IMR-90 (cell line): ENCODE measurements at regions not wholly inside any gene's neighbourhood (a gene's known extent, or its start where the extent isn't known, plus 50 kb on each side); places are given as distances from the start of the nearest gene placed in this dataset.

Experiments
- ATAC-seq: fragments of 200-7000 bp; cut with Tn5 transposase; 2 replicates; pipeline ENCODE4 v1.9.1; 2020; ENCODE audit warnings: low read depth, mild to moderate bottlenecking, moderate library complexity
- BruUV-seq: library from RNA; stranded (reverse); fragments of 400-500 nt; replicated peaks from 2 replicates; lab custom pipeline; 2021; lab: Mats Ljungman, UMichigan
- CTCF ChIA-PET: fragments of 300-600 bp; formaldehyde crosslinking; extraction: SDS; loops from one replicate; lab custom pipeline; 2021; ENCODE audit warnings: antibody characterized with exemption; lab: Yijun Ruan, JAX
- POLR2A ChIA-PET: fragments of 300-600 bp; sonication (Branson Sonifier 250); formaldehyde crosslinking; loops from one replicate; lab custom pipeline; 2022; ENCODE audit warnings: antibody characterized with exemption; ENCODE audit not compliant: unreplicated experiment; lab: Charles Lee
- DNase-seq: peaks from one replicate; pipeline ENCODE4 v3.0.0; 2013
- H2AFZ ChIP-seq: replicated peaks from 2 replicates; pipeline ENCODE3; 2013; ENCODE audit warnings: low read length, mild to moderate bottlenecking; ENCODE audit not compliant: poor library complexity
- H2AK5ac ChIP-seq: 2 replicates; pipeline ENCODE4 v1.6.1; 2013; ENCODE audit warnings: low read depth, low read length, inconsistent platforms
- H2AK9ac ChIP-seq: replicated peaks from 2 replicates; pipeline ENCODE3; 2013; ENCODE audit warnings: mild to moderate bottlenecking, low read depth, low read length, moderate library complexity; ENCODE audit not compliant: poor library complexity
- H2BK120ac ChIP-seq: 2 replicates; pipeline ENCODE4 v1.6.1; 2013; ENCODE audit warnings: low read depth, low read length, inconsistent platforms
- H2BK15ac ChIP-seq: 3 replicates; pipeline ENCODE4 v1.6.1; 2013; ENCODE audit warnings: low read depth, low read length, inconsistent platforms
- H2BK20ac ChIP-seq: 2 replicates; pipeline ENCODE4 v1.6.1; 2013; ENCODE audit warnings: low read depth, mild to moderate bottlenecking, inconsistent platforms, low read length, moderate library complexity
- H2BK5ac ChIP-seq: 2 replicates; pipeline ENCODE4 v1.6.1; 2013; ENCODE audit warnings: mild to moderate bottlenecking, low read depth, low read length, inconsistent platforms; ENCODE audit not compliant: poor library complexity, severe bottlenecking
- H3K14ac ChIP-seq: replicated peaks from 2 replicates; pipeline ENCODE4 v1.6.1; 2013; ENCODE audit warnings: low read depth, low read length, inconsistent platforms
- H3K18ac ChIP-seq: 2 replicates; pipeline ENCODE4 v1.6.1; 2013; ENCODE audit warnings: low read depth, low read length, control low read depth
- H3K23ac ChIP-seq: 2 replicates; pipeline ENCODE4 v1.6.1; 2013; ENCODE audit warnings: low read depth, low read length, inconsistent platforms
- H3K27ac ChIP-seq: 2 replicates; pipeline ENCODE4 v1.5.1; 2013; ENCODE audit warnings: mild to moderate bottlenecking, control low read depth, low read length; ENCODE audit not compliant: insufficient read depth
- H3K27me3 ChIP-seq: 2 replicates; pipeline ENCODE4 v1.6.1; 2013; ENCODE audit warnings: low read length; ENCODE audit not compliant: control insufficient read depth, insufficient read depth
- H3K36me3 ChIP-seq: 2 replicates; pipeline ENCODE4 v1.6.1; 2013; ENCODE audit warnings: low read length, mixed read lengths; ENCODE audit not compliant: control insufficient read depth, insufficient read depth
- H3K4ac ChIP-seq: 2 replicates; pipeline ENCODE4 v1.6.1; 2013; ENCODE audit warnings: low read depth, low read length, inconsistent platforms
- H3K4me1 ChIP-seq: 2 replicates; pipeline ENCODE4 v1.6.1; 2013; ENCODE audit warnings: low read length, mixed read lengths; ENCODE audit not compliant: control insufficient read depth, insufficient read depth
- H3K4me2 ChIP-seq: 2 replicates; pipeline ENCODE4 v1.6.1; 2013; ENCODE audit warnings: low read depth, mild to moderate bottlenecking, control low read depth, low read length, moderate library complexity
- H3K4me3 ChIP-seq: 2 replicates; pipeline ENCODE4 v1.5.1; 2013; ENCODE audit warnings: low read depth, mild to moderate bottlenecking, control low read depth, low read length, moderate library complexity; ENCODE audit not compliant: insufficient read depth
- H3K56ac ChIP-seq: 2 replicates; pipeline ENCODE4 v1.6.1; 2013; ENCODE audit warnings: low read length, inconsistent platforms; ENCODE audit not compliant: insufficient read depth; ENCODE audit errors: extremely low read depth
- H3K79me1 ChIP-seq, 2 experiments: 2 replicates each; pipeline ENCODE4 v1.6.1; 2013; ENCODE audit warnings: low read length in 2 of 2, inconsistent platforms in 1 of 2, low read depth in 1 of 2
- H3K9ac ChIP-seq: 2 replicates; pipeline ENCODE4 v1.6.1; 2013; ENCODE audit warnings: low read depth, low read length, control low read depth
- H3K9me1 ChIP-seq: 2 replicates; pipeline ENCODE4 v1.6.1; 2013; ENCODE audit warnings: low read length, inconsistent platforms; ENCODE audit not compliant: insufficient read depth
- H3K9me3 ChIP-seq: 2 replicates; pipeline ENCODE4 v1.6.1; 2013; ENCODE audit warnings: low read length; ENCODE audit not compliant: control insufficient read depth, insufficient read depth
- H4K20me1 ChIP-seq: 2 replicates; pipeline ENCODE4 v1.6.1; 2013; ENCODE audit warnings: low read length, inconsistent platforms; ENCODE audit not compliant: insufficient read depth
- H4K5ac ChIP-seq: 2 replicates; pipeline ENCODE4 v1.6.1; 2013; ENCODE audit warnings: mild to moderate bottlenecking, low read depth, low read length, control low read depth
- H4K8ac ChIP-seq, 2 experiments: 2 replicates each; pipeline ENCODE4 v1.6.1; 2013; ENCODE audit warnings: low read depth in 2 of 2, low read length in 2 of 2, control low read depth in 1 of 2, inconsistent platforms in 1 of 2
- H4K91ac ChIP-seq: 2 replicates; pipeline ENCODE4 v1.6.1; 2013; ENCODE audit warnings: low read depth, low read length, inconsistent platforms; ENCODE audit not compliant: insufficient read depth
- BHLHE40 ChIP-seq: fragments of 150-350 bp; IDR thresholded peaks from 2 replicates; pipeline ENCODE4 v1.6.1; 2016; ENCODE audit warnings: mild to moderate bottlenecking, low read depth, low read length
- CEBPB ChIP-seq: IDR thresholded peaks from 2 replicates; pipeline ENCODE4 v1.6.1; 2012; ENCODE audit warnings: low read depth, low read length, improper control_type of control experiment
- CHD1 ChIP-seq: IDR thresholded peaks from 2 replicates; pipeline ENCODE4 v1.6.1; 2012; ENCODE audit warnings: low read depth, low read length, improper control_type of control experiment
- MAFK ChIP-seq: IDR thresholded peaks from 2 replicates; pipeline ENCODE4 v1.6.1; 2012; ENCODE audit warnings: low read depth, low read length, improper control_type of control experiment
- MAZ ChIP-seq: IDR thresholded peaks from 2 replicates; pipeline ENCODE4 v1.6.1; 2012; ENCODE audit warnings: low read depth, mild to moderate bottlenecking, low read length, improper control_type of control experiment, moderate library complexity, borderline replicate concordance
- MXI1 ChIP-seq: IDR thresholded peaks from 2 replicates; pipeline ENCODE4 v1.6.1; 2012; ENCODE audit warnings: low read depth, mild to moderate bottlenecking, low read length, moderate library complexity, borderline replicate concordance
- WGBS, 2 experiments: methylation state at CpG; one replicate each; pipeline versions ENCODE4 v1.1.5 to v1.1.7; 2013; ENCODE audit warnings: missing lambda C conversion rate in 2 of 2; ENCODE audit not compliant: insufficient read length in 1 of 2; ENCODE audit errors: extremely low coverage in 2 of 2; 5-methylcytosine and 5-hydroxymethylcytosine counted together
- dilution Hi-C: fragments of 300-500 bp; cut with HindIII; formaldehyde crosslinking; loops from one replicate; pipeline ENCODE4 v1.14.3; 2018; ENCODE audit warnings: low sequenced_read_pairs; ENCODE audit not compliant: unreplicated experiment
- in situ Hi-C: fragments of 300-500 bp; cut with MboI; formaldehyde crosslinking; loops from 3 replicates; pipeline ENCODE4 v1.14.3; 2019; ENCODE audit warnings: low sequenced_read_pairs, inconsistent platforms, mixed read lengths
- intact Hi-C: fragments of 100-400 bp; cut with micrococcal nuclease; formaldehyde crosslinking; loops from 2 replicates; pipeline ENCODE4 v1.10.0; 2022
- TF ChIP-seq, protein P1 (sequence below): fragments of 150-350 bp; IDR thresholded peaks from 2 replicates; pipeline ENCODE4 v1.6.1; 2017; ENCODE audit warnings: mild to moderate bottlenecking, antibody characterized with exemption, low read length, low read depth
- TF ChIP-seq, protein P2 (sequence below): fragments of 150-350 bp; IDR thresholded peaks from 2 replicates; pipeline ENCODE4 v1.6.1; 2016; ENCODE audit warnings: low read depth, mild to moderate bottlenecking, low read length, moderate library complexity, borderline replicate concordance

DNA sequence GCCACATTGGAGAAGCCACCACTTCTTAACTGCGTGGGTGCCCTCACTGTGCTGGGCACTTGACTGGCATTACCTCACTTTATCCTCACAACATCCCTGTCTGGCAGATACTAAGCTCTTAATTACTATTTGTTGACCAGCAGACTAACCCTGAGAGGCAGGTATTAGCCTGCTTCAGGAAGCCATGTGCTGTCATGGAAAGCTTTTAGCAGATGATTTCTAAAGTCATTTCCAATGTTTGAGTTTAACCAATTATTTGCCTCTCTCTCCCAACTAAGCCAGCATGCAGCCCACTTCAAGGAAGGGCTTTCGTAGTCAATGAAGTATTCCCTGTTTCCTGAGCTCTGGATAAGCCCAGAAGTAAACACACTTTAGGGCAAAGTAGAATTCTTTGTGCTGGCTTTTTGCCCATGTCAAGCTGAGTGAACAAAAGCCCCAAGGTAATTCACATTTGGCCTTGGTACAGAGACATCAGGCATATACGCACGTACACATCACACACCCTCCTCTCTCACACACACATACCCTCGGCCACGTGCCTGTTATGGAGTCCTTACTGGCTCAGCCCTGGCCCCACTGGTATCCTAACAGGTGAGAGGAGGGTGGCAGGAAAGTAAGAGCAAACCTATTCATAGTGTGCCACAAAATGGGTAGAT, 108.6 kb downstream of the C1D start:
- WGBS, 2 experiments = 71% methylated on average over 1 of the region's 6 CpGs; no CpG with 5 or more reads in 1 of the 2 experiments
- Histone ChIP-seq H3K4me1 (no peaks in the 10 kb centered on the region), H3K9me3 (peaks cover 5% of the 10 kb centered on the region), H2AK5ac (no peak overlapping the region), H3K9ac (no peak overlapping the region), H4K20me1 (no peaks in the 10 kb centered on the region), H3K36me3 (no peaks in the 10 kb centered on the region), H3K9me1 (no peaks in the 10 kb centered on the region), H3K27ac (no peak overlapping the region), H3K23ac (no peak overlapping the region; the same call in 1 of the 2 replicates), H4K91ac (no peak overlapping the region), H3K56ac (no peak overlapping the region), H2AK9ac (no peak overlapping the region), H2BK5ac (no peak overlapping the region), H2BK15ac (no peak overlapping the region), H4K8ac (no peak overlapping the region), H3K27me3 (peaks cover 23% of the 10 kb centered on the region), H2AFZ (no peak overlapping the region), H2BK120ac (no peak overlapping the region), H3K79me1 (no peaks in the 10 kb centered on the region), H3K4me3 (no peak overlapping the region), H4K5ac (no peak overlapping the region), H3K14ac (no peak overlapping the region), H2BK20ac (no peak overlapping the region), H3K4me2 (no peak overlapping the region), H3K18ac (no peak overlapping the region), H3K4ac (no peak overlapping the region)
- no TSS peak for BruUV-seq
- ATAC-seq (no peak), DNase-seq (no peak)
- ChIA-PET CTCF (interaction anchor here (1.6 kb wide), 1 partner anchor 10 kb away, joined by 6 read pairs; no protein-coding TSS in a partner anchor), POLR2A (no interaction called here)
- dilution Hi-C loops (no loop called here), in situ Hi-C loops (no loop called here), intact Hi-C loops (no loop called here)
- TF ChIP-seq, protein P1, sequence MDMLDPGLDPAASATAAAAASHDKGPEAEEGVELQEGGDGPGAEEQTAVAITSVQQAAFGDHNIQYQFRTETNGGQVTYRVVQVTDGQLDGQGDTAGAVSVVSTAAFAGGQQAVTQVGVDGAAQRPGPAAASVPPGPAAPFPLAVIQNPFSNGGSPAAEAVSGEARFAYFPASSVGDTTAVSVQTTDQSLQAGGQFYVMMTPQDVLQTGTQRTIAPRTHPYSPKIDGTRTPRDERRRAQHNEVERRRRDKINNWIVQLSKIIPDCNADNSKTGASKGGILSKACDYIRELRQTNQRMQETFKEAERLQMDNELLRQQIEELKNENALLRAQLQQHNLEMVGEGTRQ = no peak
- no peak for TF ChIP-seq BHLHE40
- no peak for TF ChIP-seq CHD1
- no peak for TF ChIP-seq CEBPB
- no peak for TF ChIP-seq MXI1
- no peak for TF ChIP-seq MAFK
- TF ChIP-seq, protein P2, sequence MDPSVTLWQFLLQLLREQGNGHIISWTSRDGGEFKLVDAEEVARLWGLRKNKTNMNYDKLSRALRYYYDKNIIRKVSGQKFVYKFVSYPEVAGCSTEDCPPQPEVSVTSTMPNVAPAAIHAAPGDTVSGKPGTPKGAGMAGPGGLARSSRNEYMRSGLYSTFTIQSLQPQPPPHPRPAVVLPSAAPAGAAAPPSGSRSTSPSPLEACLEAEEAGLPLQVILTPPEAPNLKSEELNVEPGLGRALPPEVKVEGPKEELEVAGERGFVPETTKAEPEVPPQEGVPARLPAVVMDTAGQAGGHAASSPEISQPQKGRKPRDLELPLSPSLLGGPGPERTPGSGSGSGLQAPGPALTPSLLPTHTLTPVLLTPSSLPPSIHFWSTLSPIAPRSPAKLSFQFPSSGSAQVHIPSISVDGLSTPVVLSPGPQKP = no peak
- no peak for TF ChIP-seq MAZ
